Choroid plexus epithelial cell (primary cell): ENCODE measurements at regions not wholly inside any gene's neighbourhood (a gene's known extent, or its start where the extent isn't known, plus 50 kb on each side); places are given as distances from the start of the nearest gene placed in this dataset.

Source experiments
- DNase-seq: peaks from one replicate; pipeline ENCODE4 v3.0.0-alpha.2; 2010; ENCODE audit warnings: low read depth
- H3K4me3 ChIP-seq: 2 replicates; pipeline ENCODE4 v1.5.1; 2011; ENCODE audit warnings: low read depth, mild to moderate bottlenecking, control low read depth, low read length, moderate library complexity
- CTCF ChIP-seq: conservative IDR thresholded peaks from 2 replicates; pipeline ENCODE4 v1.5.1; 2011; ENCODE audit warnings: low read depth, mild to moderate bottlenecking, control low read depth, inconsistent platforms, low read length, moderate library complexity

DNA sequence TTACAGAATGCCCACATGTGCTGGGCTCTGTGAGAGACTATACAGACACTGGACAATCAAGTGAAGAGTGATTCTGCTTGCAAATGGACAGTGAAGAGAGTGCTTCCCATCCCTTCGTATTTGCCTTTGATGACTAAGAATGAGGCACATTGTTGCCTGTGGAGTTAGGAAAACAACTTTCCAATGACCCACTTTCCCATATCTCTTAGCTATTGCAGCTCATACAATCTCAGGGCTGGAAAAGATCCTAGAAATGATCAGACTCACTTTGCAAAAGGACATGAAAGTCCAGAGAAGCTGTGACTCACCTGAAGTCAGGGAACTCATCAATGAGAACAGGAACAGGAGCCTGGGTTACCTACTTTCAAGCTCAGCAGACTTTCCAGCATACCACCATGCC, 440.5 kb upstream of the TCF4 start:
- TF ChIP-seq CTCF = no peak
- no peak overlapping the region for H3K4me3 ChIP-seq
- DNase-seq = peak; percentile 9

DNA sequence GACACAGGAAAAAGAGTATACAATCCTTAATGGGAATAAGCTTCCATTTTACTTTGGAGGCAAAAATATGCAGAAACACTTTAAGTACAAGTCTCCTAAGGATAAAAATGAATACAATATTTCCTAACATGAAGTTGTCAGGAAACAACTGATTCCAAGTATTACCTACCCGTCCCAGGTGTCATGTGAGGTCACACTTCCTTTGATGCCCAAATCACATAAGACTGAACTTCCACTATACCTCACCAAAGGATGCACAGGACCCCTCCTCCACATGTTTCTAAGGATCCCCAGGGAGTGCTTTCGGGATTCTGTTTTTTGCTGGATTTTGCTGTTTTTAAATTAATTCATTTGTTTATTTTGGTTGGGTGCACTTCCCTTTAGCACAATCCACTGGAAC, 438.5 kb upstream of the TCF4 start:
- H3K4me3 ChIP-seq = no peak overlapping the region
- DNase-seq = no peak
- TF ChIP-seq CTCF = no peak

GRCh38 chr18:56021809-56022195, 433.8 kb upstream of the TCF4 start:
- TF ChIP-seq CTCF = no peak
- DNase-seq = no peak
- no peak overlapping the region for H3K4me3 ChIP-seq

DNA sequence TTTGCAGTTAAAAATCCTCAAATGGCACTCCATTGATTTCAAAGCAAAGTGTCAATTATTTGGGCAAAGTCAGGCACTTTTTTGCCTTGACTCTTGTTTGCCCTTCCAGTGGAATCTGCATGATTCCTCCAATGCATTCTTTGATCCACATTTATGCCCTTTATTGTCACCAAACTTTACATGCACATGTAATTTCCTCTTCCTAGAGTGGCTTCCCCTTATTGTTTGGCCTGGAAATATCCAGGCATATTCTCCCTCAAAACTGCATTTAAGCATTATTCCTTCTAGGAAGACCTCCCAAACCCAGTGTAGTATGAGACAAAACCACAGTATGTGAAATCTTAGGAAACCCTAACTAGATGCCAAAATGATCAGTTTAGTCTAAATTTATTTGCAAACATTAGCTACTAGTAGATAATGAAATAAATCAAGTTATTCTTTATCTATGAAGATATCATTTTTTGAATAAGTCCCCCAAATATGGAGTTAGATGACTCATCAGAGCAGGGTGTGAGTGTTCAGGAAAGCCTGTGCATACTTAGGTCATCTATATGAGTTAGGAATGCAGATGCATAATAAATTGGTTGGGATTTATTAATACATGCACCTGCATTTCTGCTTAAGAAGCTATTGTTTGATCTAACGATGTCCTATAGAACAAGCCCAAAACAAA, 433.3 kb upstream of the TCF4 start:
- H3K4me3 ChIP-seq = no peak overlapping the region
- no peak for TF ChIP-seq CTCF
- DNase-seq = no peak

DNA sequence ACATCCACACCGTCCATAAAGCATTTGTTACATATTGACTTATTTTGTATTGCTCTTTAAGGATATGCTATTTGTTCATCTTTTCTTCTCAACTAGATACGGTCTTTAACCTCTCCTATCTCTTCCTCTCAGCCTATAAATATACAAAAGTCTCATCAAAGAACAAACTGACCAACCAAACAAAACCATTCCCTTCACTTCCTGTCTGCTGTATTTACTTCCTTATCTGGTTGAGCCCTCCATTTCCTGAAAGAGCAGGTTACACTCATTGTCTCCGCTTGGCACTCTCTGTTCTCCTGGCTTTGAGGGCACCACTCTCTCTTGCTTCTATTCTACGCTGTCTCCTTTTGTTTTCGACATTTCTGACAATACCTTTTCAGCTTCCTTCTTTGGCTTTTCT, 431.9 kb upstream of the TCF4 start:
- DNase-seq = no peak
- no peak for TF ChIP-seq CTCF
- H3K4me3 ChIP-seq = no peak overlapping the region

DNA sequence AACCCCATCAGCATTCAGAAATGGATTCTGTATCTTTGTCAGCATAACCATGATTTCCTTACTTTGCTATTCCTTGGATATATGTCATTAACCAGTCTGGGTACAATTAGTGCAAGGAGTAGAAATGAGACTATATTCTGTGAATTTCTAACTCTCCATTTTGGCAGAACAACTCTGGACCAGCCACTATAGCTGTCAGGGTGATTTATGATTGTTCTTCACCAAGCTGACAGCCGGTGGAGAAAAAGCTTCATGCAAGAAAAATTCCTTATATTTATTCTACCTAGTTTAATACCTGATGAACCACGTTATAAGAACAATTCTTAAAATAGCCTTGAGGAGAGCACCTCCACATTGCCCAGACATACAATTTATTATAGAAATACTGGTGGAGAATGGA, 431.2 kb upstream of the TCF4 start:
- no peak overlapping the region for H3K4me3 ChIP-seq
- no peak for DNase-seq
- no peak for TF ChIP-seq CTCF

GRCh38 chr18:56009411-56009810, 421.4 kb upstream of the TCF4 start:
- no peak overlapping the region for H3K4me3 ChIP-seq
- DNase-seq = no peak
- no peak for TF ChIP-seq CTCF
